ENCODE measurements at regions not wholly inside any gene's neighbourhood (a gene's known extent, or its start where the extent isn't known, plus 50 kb on each side); places are given as distances from the start of the nearest gene placed in this dataset.

DNA sequence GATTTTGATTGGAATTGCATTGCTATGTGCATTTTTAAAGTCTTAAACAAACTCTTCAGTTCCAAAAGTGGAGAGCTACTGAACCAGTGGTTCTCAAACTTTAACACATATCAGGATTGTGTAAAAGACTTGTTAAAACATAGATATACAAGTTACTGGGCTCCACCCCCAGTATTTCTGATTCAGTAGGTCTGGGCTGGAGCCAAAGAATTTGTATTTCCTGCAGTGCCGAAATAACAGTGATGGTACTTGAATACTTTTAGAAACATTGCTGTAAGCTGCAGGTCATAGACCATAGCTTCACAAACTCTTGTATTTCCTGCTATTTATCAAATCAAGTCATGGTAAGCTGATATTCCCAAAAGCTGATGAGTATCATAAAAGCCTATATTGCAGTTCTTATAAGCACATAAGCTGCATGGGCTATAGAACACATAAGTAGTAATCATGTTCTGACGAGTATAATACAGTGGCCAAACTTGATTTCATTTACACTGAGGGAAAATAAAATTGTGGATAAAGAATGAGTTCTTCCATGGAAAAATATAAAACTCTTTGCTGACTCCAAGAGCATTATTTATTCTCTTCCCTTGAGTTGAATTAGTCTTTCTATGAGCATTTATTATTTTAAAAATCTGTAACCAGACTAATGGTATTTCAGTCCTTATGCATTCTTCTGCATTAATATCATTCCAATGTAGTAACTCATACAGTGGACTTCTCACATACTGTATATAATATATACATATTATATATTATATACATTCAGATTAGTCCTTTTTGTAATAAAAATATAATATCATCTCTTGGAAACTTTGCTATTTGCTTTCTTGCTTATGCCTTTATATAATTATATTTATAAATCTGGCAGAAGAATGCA lies 550.5 kb upstream of the AGTR1 start:
- FAIRE-seq (no peak), DNase-seq (peak in 2 of 5 donors; percentile 27 to 47)
- H3K9ac ChIP-seq (ENCODE audit: low read length in 3 of 3): no peak overlapping the region
- H3K27me3 ChIP-seq (ENCODE audit: control insufficient read depth, insufficient read depth, low read length): no peaks in the 10 kb centered on the region
- no peaks in the 10 kb centered on the region for H3K36me3 ChIP-seq (ENCODE audit: control insufficient read depth in 2 of 3, insufficient read depth in 3 of 3, low read length in 3 of 3)
- no peak overlapping the region for H3K4me3 ChIP-seq (ENCODE audit: low read length in 3 of 3)
- no peaks in the 10 kb centered on the region for H3K9me3 ChIP-seq (ENCODE audit: control insufficient read depth in 2 of 3, insufficient read depth in 1 of 3, low read length in 3 of 3)
- no peak overlapping the region for H3K27ac ChIP-seq (ENCODE audit: low read depth in 2 of 2, low read length in 2 of 2)
- TF ChIP-seq, protein P1, sequence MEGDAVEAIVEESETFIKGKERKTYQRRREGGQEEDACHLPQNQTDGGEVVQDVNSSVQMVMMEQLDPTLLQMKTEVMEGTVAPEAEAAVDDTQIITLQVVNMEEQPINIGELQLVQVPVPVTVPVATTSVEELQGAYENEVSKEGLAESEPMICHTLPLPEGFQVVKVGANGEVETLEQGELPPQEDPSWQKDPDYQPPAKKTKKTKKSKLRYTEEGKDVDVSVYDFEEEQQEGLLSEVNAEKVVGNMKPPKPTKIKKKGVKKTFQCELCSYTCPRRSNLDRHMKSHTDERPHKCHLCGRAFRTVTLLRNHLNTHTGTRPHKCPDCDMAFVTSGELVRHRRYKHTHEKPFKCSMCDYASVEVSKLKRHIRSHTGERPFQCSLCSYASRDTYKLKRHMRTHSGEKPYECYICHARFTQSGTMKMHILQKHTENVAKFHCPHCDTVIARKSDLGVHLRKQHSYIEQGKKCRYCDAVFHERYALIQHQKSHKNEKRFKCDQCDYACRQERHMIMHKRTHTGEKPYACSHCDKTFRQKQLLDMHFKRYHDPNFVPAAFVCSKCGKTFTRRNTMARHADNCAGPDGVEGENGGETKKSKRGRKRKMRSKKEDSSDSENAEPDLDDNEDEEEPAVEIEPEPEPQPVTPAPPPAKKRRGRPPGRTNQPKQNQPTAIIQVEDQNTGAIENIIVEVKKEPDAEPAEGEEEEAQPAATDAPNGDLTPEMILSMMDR (IDR thresholded peaks at IDR 0.05; ENCODE audit: borderline replicate concordance, extremely low read depth, insufficient read depth): no peak
- no peaks in the 10 kb centered on the region for H3K4me1 ChIP-seq (ENCODE audit: control insufficient read depth in 2 of 3, insufficient read depth in 2 of 3, low read depth in 1 of 3, low read length in 3 of 3)
- intact Hi-C loops (cut with DNase I): no loop called here

DNA sequence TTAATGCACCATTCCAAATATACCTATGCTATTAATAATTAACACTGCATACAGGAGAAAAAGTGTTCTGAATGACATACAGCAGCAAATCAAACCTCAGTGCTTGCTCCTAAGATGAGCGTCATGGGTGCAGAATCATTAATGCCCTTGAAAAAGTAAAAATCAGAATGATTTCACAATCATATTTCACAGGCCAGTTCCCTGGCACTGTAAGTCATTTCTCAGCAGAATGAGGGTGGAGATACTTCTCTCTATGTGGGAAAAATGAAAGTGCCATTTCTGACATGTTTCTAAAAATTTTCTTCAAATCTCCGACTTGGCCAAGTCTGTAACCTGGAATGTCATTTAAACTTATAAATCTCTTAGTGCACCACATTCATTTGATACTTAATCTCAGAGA lies 549.8 kb upstream of the AGTR1 start:
- H3K9ac ChIP-seq (ENCODE audit: low read length in 3 of 3): no peak overlapping the region
- H3K36me3 ChIP-seq (ENCODE audit: control insufficient read depth in 2 of 3, insufficient read depth in 3 of 3, low read length in 3 of 3): no peaks in the 10 kb centered on the region
- DNase-seq (no peak), FAIRE-seq (no peak)
- no peaks in the 10 kb centered on the region for H3K4me1 ChIP-seq (ENCODE audit: control insufficient read depth in 2 of 3, insufficient read depth in 2 of 3, low read depth in 1 of 3, low read length in 3 of 3)
- no peak overlapping the region for H3K4me3 ChIP-seq (ENCODE audit: low read length in 3 of 3)
- H3K27me3 ChIP-seq (ENCODE audit: control insufficient read depth, insufficient read depth, low read length): no peaks in the 10 kb centered on the region
- H3K27ac ChIP-seq (ENCODE audit: low read depth in 2 of 2, low read length in 2 of 2): no peak overlapping the region
- H3K9me3 ChIP-seq (ENCODE audit: control insufficient read depth in 2 of 3, insufficient read depth in 1 of 3, low read length in 3 of 3): no peaks in the 10 kb centered on the region
- intact Hi-C loops (cut with DNase I): no loop called here
- TF ChIP-seq, protein P1 (IDR thresholded peaks at IDR 0.05; ENCODE audit: borderline replicate concordance, extremely low read depth, insufficient read depth): no peak

DNA sequence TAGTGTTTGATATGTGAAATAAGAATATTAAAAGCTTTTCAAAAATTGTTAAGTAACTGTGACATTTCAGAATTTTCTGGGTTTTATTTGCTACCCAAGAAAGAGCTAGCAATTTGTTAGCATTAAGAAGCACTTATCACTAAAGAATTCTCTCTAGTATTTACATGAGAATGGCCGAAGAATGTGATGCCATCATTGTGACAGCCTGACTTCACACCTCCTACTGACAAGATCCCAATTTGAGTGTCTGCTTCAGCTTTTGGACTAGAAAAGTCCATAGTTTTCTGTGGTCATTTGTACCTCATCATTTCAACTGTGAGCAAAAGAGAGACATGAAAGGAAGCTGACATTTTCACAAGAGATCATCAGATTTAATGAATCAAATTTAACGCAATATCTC lies 548.1 kb upstream of the AGTR1 start:
- no peak for DNase-seq
- intact Hi-C loops (cut with DNase I): no loop called here
- H3K9me3 ChIP-seq (ENCODE audit: control insufficient read depth in 2 of 3, insufficient read depth in 1 of 3, low read length in 3 of 3): no peaks in the 10 kb centered on the region
- TF ChIP-seq, protein P1 (IDR thresholded peaks at IDR 0.05; ENCODE audit: borderline replicate concordance, extremely low read depth, insufficient read depth): no peak
- no peak overlapping the region for H3K4me3 ChIP-seq (ENCODE audit: low read length in 3 of 3)
- H3K9ac ChIP-seq (ENCODE audit: low read length in 3 of 3): no peak overlapping the region
- no peak for FAIRE-seq
- H3K4me1 ChIP-seq (ENCODE audit: control insufficient read depth in 2 of 3, insufficient read depth in 2 of 3, low read depth in 1 of 3, low read length in 3 of 3): no peaks in the 10 kb centered on the region
- no peaks in the 10 kb centered on the region for H3K36me3 ChIP-seq (ENCODE audit: control insufficient read depth in 2 of 3, insufficient read depth in 3 of 3, low read length in 3 of 3)
- H3K27ac ChIP-seq (ENCODE audit: low read depth in 2 of 2, low read length in 2 of 2): no peak overlapping the region
- H3K27me3 ChIP-seq (ENCODE audit: control insufficient read depth, insufficient read depth, low read length): no peaks in the 10 kb centered on the region
